DND-41 (cell line): ENCODE measurements at regions not wholly inside any gene's neighbourhood (a gene's known extent, or its start where the extent isn't known, plus 50 kb on each side); places are given as distances from the start of the nearest gene placed in this dataset.

Experiments
- ATAC-seq: fragments of 200-7000 bp; cut with Tn5 transposase; 3 replicates; pipeline ENCODE4 v1.9.1; 2021; ENCODE audit warnings: low read depth; ENCODE audit not compliant: insufficient read depth
- DNase-seq: peaks from one replicate; pipeline ENCODE4 v3.0.0-alpha.2; 2020
- H2AFZ ChIP-seq: 2 replicates; pipeline ENCODE4 v1.6.0; 2012; ENCODE audit warnings: low read depth, low read length
- H3K27ac ChIP-seq: 2 replicates; pipeline ENCODE4 v1.5.1; 2012; ENCODE audit warnings: low read length, inconsistent platforms
- H3K27me3 ChIP-seq: fragments of 200-600 bp; sonication (generic); 2 replicates; pipeline ENCODE4 v1.6.0; 2012; ENCODE audit warnings: low read length, mild to moderate bottlenecking, inconsistent platforms; ENCODE audit not compliant: insufficient read depth, poor library complexity
- H3K36me3 ChIP-seq: 2 replicates; pipeline ENCODE4 v1.5.1; 2012; ENCODE audit warnings: low read length, inconsistent platforms; ENCODE audit not compliant: insufficient read depth
- H3K4me1 ChIP-seq: 2 replicates; pipeline ENCODE4 v1.5.1; 2012; ENCODE audit warnings: mild to moderate bottlenecking, low read length; ENCODE audit not compliant: insufficient read depth
- H3K4me2 ChIP-seq: 2 replicates; pipeline ENCODE4 v1.6.0; 2012; ENCODE audit warnings: mild to moderate bottlenecking, moderate library complexity, low read length, inconsistent platforms; ENCODE audit not compliant: insufficient read depth
- H3K4me3 ChIP-seq, 2 experiments: fragments of 200-600 bp in 1 of 2; shearing (Covaris generic) in 1 of 2; 2 replicates each; pipeline ENCODE4 v1.5.1; 2012 to 2016; ENCODE audit warnings: inconsistent platforms in 2 of 2, low read length in 2 of 2, mild to moderate bottlenecking in 2 of 2, low read depth in 1 of 2, moderate library complexity in 1 of 2
- H3K79me2 ChIP-seq: 2 replicates; pipeline ENCODE4 v1.6.0; 2012; ENCODE audit warnings: low read length, inconsistent platforms; ENCODE audit not compliant: insufficient read depth
- H3K9ac ChIP-seq: 2 replicates; pipeline ENCODE4 v1.6.0; 2012; ENCODE audit warnings: low read depth, mild to moderate bottlenecking, inconsistent platforms, low read length, moderate library complexity
- H3K9me3 ChIP-seq: 2 replicates; pipeline ENCODE4 v1.5.1; 2012; ENCODE audit warnings: low read length, moderate library complexity, mild to moderate bottlenecking, inconsistent platforms; ENCODE audit not compliant: insufficient read depth, severe bottlenecking
- H4K20me1 ChIP-seq: 2 replicates; pipeline ENCODE4 v1.6.0; 2012; ENCODE audit warnings: low read length; ENCODE audit not compliant: insufficient read depth
- EZH2 ChIP-seq: IDR thresholded peaks from 3 replicates; pipeline ENCODE4 v1.6.1; 2012; ENCODE audit warnings: borderline replicate concordance, low read depth, mild to moderate bottlenecking, moderate library complexity, low read length, inconsistent platforms; ENCODE audit not compliant: severe bottlenecking
- TF ChIP-seq, protein P1 (sequence below): IDR thresholded peaks from 2 replicates; pipeline ENCODE4 v1.5.1; 2012; ENCODE audit warnings: borderline replicate concordance, low read length, moderate library complexity, mild to moderate bottlenecking; ENCODE audit not compliant: poor library complexity, severe bottlenecking; ENCODE audit errors: extremely low read depth

DNA sequence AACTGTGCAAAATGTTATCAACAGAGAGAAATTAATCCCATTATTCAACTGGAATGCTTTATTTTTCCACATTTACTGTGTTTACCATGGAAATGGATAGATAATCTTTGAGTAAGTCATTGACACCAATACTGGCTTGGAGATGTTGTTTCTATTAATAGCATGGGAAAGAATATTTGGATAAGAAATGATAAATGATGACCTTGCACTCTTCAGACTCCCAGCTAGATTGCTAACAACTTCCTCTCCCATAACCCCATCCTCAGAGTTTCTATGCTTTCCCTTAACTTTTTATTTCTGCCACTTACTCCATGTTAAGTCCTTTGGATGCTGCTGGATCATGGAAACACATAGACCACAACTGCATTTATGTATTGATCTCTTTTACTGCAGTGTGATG is 182.5 kb downstream of the FNDC1 start:
- H3K4me2 ChIP-seq: no peak overlapping the region
- no peak overlapping the region for H3K27ac ChIP-seq
- H3K36me3 ChIP-seq: no peaks in the 10 kb centered on the region
- no peak for DNase-seq
- no peak overlapping the region for H3K4me3 ChIP-seq
- no peaks in the 10 kb centered on the region for H4K20me1 ChIP-seq
- TF ChIP-seq, protein P1, sequence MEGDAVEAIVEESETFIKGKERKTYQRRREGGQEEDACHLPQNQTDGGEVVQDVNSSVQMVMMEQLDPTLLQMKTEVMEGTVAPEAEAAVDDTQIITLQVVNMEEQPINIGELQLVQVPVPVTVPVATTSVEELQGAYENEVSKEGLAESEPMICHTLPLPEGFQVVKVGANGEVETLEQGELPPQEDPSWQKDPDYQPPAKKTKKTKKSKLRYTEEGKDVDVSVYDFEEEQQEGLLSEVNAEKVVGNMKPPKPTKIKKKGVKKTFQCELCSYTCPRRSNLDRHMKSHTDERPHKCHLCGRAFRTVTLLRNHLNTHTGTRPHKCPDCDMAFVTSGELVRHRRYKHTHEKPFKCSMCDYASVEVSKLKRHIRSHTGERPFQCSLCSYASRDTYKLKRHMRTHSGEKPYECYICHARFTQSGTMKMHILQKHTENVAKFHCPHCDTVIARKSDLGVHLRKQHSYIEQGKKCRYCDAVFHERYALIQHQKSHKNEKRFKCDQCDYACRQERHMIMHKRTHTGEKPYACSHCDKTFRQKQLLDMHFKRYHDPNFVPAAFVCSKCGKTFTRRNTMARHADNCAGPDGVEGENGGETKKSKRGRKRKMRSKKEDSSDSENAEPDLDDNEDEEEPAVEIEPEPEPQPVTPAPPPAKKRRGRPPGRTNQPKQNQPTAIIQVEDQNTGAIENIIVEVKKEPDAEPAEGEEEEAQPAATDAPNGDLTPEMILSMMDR: no peak
- TF ChIP-seq EZH2: no peak
- no peaks in the 10 kb centered on the region for H3K9me3 ChIP-seq
- H2AFZ ChIP-seq: no peak overlapping the region
- H3K27me3 ChIP-seq: peaks cover 5% of the 10 kb centered on the region
- no peaks in the 10 kb centered on the region for H3K4me1 ChIP-seq
- no peak for ATAC-seq
- H3K79me2 ChIP-seq: no peaks in the 10 kb centered on the region
- H3K9ac ChIP-seq: no peak overlapping the region

DNA sequence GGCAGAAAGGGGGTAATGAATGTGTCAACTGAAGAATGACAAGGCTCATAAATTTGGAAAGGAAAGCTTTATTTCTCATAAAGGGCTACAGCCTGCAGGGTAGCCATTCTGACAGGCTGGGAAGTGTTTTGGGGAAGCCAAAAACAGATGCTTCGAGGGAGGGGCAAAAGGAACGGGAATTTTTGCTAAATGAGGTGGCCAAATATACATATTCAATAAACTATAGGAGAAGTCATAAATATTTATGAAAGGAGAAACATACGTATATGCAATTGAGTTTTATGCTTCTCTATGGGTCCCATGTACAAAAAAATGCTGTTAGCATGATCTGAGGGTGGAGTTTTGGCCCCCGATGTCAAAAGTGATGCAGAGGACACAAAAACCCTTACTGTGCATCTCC is 180.7 kb downstream of the FNDC1 start:
- DNase-seq: no peak
- peaks cover 3% of the 10 kb centered on the region for H3K27me3 ChIP-seq
- H3K4me1 ChIP-seq: no peaks in the 10 kb centered on the region

DNA sequence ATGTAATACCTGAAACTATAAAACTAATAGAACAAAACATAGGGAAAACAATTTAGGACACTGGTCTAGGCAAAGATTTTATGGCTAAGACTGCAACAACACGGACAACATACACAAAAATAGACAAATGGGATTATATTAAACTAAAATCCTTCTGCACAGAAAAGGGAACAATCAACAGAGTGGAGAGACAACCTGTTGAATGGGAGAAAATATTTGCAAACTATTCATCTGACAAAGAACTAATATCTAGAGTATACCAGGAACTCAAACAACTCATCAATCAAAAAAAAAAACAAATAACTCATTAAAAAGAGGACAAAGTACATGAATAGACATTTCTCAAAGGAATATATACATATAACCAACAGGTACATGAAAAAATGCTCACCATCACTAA is 174.5 kb downstream of the FNDC1 start:
- no peak overlapping the region for H3K4me2 ChIP-seq
- no peaks in the 10 kb centered on the region for H3K9me3 ChIP-seq
- H3K36me3 ChIP-seq: no peaks in the 10 kb centered on the region
- no peak overlapping the region for H3K9ac ChIP-seq
- H3K27me3 ChIP-seq: peaks cover 3% of the 10 kb centered on the region
- H4K20me1 ChIP-seq: no peaks in the 10 kb centered on the region
- TF ChIP-seq, protein P1: no peak
- TF ChIP-seq EZH2: no peak
- H3K79me2 ChIP-seq: no peaks in the 10 kb centered on the region
- H2AFZ ChIP-seq: no peak overlapping the region
- no peak overlapping the region for H3K27ac ChIP-seq
- DNase-seq (no peak), ATAC-seq (no peak)
- no peak overlapping the region for H3K4me3 ChIP-seq
- no peaks in the 10 kb centered on the region for H3K4me1 ChIP-seq

More for the DNA sequence above, 180.7 kb downstream of the FNDC1 start:
- no peaks in the 10 kb centered on the region for H4K20me1 ChIP-seq
- no peak overlapping the region for H3K4me3 ChIP-seq
- H2AFZ ChIP-seq: no peak overlapping the region
- H3K9ac ChIP-seq: no peak overlapping the region
- no peak for TF ChIP-seq EZH2
- TF ChIP-seq, protein P1: no peak
- ATAC-seq: no peak
- no peaks in the 10 kb centered on the region for H3K79me2 ChIP-seq
- H3K36me3 ChIP-seq: no peaks in the 10 kb centered on the region
- no peak overlapping the region for H3K27ac ChIP-seq
- no peak overlapping the region for H3K4me2 ChIP-seq
- H3K9me3 ChIP-seq: no peaks in the 10 kb centered on the region

DNA sequence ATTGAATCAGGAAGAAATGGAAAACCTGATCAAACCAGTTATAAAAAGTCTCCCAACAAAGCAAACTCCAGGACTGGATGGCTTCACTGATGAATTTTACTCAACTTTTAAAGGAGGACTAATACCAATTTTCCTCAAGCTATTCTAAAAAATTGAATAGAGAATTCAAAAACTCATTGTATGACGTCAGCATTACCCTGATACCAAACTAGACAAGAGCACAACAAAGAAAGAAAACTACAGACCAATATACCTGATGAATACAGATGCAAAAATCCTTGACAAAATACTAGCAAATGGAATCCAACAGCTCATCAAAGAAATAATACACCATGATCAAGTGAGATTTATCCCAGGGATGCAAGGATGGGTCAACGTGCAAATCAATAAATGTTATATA is 172.9 kb downstream of the FNDC1 start:
- Histone ChIP-seq H3K36me3 (no peaks in the 10 kb centered on the region), H3K4me2 (no peak overlapping the region), H3K4me1 (no peaks in the 10 kb centered on the region), H2AFZ (no peak overlapping the region), H4K20me1 (no peaks in the 10 kb centered on the region), H3K4me3 (no peak overlapping the region), H3K9ac (no peak overlapping the region), H3K27me3 (peaks cover 3% of the 10 kb centered on the region), H3K27ac (no peak overlapping the region), H3K79me2 (no peaks in the 10 kb centered on the region), H3K9me3 (no peaks in the 10 kb centered on the region)
- ATAC-seq (no peak), DNase-seq (no peak)
- TF ChIP-seq EZH2: no peak
- TF ChIP-seq, protein P1: no peak
